ENCODE measurements at regions not wholly inside any gene's neighbourhood (a gene's known extent, or its start where the extent isn't known, plus 50 kb on each side); places are given as distances from the start of the nearest gene placed in this dataset.

GRCh38 chr19:30708416-30709178 lies 336.4 kb downstream of the ZNF536 start:
- no peak overlapping the region for H2BK15ac ChIP-seq (ENCODE audit: low read depth, low read length)
- no peaks in the 10 kb centered on the region for H3K27me3 ChIP-seq (ENCODE audit: insufficient read depth, low read length)
- no peaks in the 10 kb centered on the region for H3K36me3 Mint-ChIP-seq (ENCODE audit: insufficient read depth in 1 of 3, low read depth in 3 of 3)
- H3K14ac ChIP-seq (ENCODE audit: insufficient read depth, low read length) = no peak overlapping the region
- DNase-seq = no peak
- H2AFZ ChIP-seq (ENCODE audit: low read length) = no peak overlapping the region
- no peak overlapping the region for H3K23ac ChIP-seq (ENCODE audit: insufficient read length, low read depth, low read length)
- H4K91ac ChIP-seq (ENCODE audit: insufficient read length, low read depth, low read length) = no peak overlapping the region
- H3K9me3 Mint-ChIP-seq = no peaks in the 10 kb centered on the region
- TF ChIP-seq, protein P1, sequence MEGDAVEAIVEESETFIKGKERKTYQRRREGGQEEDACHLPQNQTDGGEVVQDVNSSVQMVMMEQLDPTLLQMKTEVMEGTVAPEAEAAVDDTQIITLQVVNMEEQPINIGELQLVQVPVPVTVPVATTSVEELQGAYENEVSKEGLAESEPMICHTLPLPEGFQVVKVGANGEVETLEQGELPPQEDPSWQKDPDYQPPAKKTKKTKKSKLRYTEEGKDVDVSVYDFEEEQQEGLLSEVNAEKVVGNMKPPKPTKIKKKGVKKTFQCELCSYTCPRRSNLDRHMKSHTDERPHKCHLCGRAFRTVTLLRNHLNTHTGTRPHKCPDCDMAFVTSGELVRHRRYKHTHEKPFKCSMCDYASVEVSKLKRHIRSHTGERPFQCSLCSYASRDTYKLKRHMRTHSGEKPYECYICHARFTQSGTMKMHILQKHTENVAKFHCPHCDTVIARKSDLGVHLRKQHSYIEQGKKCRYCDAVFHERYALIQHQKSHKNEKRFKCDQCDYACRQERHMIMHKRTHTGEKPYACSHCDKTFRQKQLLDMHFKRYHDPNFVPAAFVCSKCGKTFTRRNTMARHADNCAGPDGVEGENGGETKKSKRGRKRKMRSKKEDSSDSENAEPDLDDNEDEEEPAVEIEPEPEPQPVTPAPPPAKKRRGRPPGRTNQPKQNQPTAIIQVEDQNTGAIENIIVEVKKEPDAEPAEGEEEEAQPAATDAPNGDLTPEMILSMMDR (conservative IDR thresholded peaks at IDR 0.05) = no peak
- H3K79me2 ChIP-seq (ENCODE audit: insufficient read depth, low read length) = no peaks in the 10 kb centered on the region
- H3K56ac ChIP-seq (ENCODE audit: insufficient read length, low read depth, low read length) = no peak overlapping the region
- no peak overlapping the region for H2BK12ac ChIP-seq (ENCODE audit: insufficient read length, low read depth, low read length)
- no peak overlapping the region for H2BK120ac ChIP-seq (ENCODE audit: low read depth, low read length, poor library complexity, severe bottlenecking)
- H3T11ph ChIP-seq (ENCODE audit: low read length) = no peak overlapping the region
- no peak overlapping the region for H2AK5ac ChIP-seq (ENCODE audit: insufficient read length, low read length)
- H2BK5ac ChIP-seq (ENCODE audit: insufficient read length, low read length) = no peak overlapping the region
- no peaks in the 10 kb centered on the region; the same call in 1 of the 2 replicates for H3K4me1 ChIP-seq (ENCODE audit: insufficient read depth, low read length)
- no peaks in the 10 kb centered on the region; the same call in 1 of the 2 replicates for H3K27me3 Mint-ChIP-seq (ENCODE audit: low read depth)
- H3K27ac ChIP-seq (ENCODE audit: insufficient read length, low read depth, low read length) = no peak overlapping the region
- peaks cover 8 to 13% of the 10 kb centered on the region in 2 experiments for H3K4me1 Mint-ChIP-seq
- H3K79me1 ChIP-seq (ENCODE audit: insufficient read depth, low read depth, low read length, poor library complexity, severe bottlenecking) = no peaks in the 10 kb centered on the region
- H3K23me2 ChIP-seq (ENCODE audit: insufficient read length, low read depth, low read length, poor library complexity, severe bottlenecking) = no peaks in the 10 kb centered on the region
- H3K4ac ChIP-seq (ENCODE audit: low read depth, low read length) = no peak overlapping the region
- no peak overlapping the region for H3K18ac ChIP-seq (ENCODE audit: insufficient read length, low read depth, low read length)
- H3K9me3 ChIP-seq (ENCODE audit: control insufficient read depth, low read depth, low read length) = no peaks in the 10 kb centered on the region
- H3K9ac ChIP-seq (ENCODE audit: extremely low read depth, insufficient read length, low read length) = no peak overlapping the region
- no peak overlapping the region for H3K4me2 ChIP-seq (ENCODE audit: insufficient read depth, insufficient read length, low read length)
- no peak overlapping the region for H4K5ac ChIP-seq (ENCODE audit: insufficient read length, low read depth, low read length)
- H2BK20ac ChIP-seq (ENCODE audit: low read depth, low read length, poor library complexity, severe bottlenecking) = no peak overlapping the region
- no peaks in the 10 kb centered on the region for H4K20me1 ChIP-seq (ENCODE audit: control insufficient read depth, insufficient read depth, insufficient read length)
- H4K8ac ChIP-seq (replicated peaks; ENCODE audit: insufficient read length, low read depth, low read length) = no peak overlapping the region
- no peak overlapping the region; a peak in 1 of 7 replicates for H3K27ac Mint-ChIP-seq
- WGBS (ENCODE audit: extremely low coverage, insufficient read length, low lambda C conversion rate) = no CpG with 5 or more reads among the region's 11 CpGs
- H3K4me3 Mint-ChIP-seq = no peak overlapping the region

All from H9 (cell line).